NCI-H1436 (cell line): ENCODE measurements at regions not wholly inside any gene's neighbourhood (a gene's known extent, or its start where the extent isn't known, plus 50 kb on each side); places are given as distances from the start of the nearest gene placed in this dataset.
"Not testable (repeated sequence)": the region's sequence is repeated elsewhere in the genome, so short reads cannot be mapped to it uniquely, and the experiment has no call there.

ENCODE experiments used
- DNase-seq: peaks from one replicate; lab custom pipeline; 2025; lab: John Stamatoyannopoulos, UW

DNA sequence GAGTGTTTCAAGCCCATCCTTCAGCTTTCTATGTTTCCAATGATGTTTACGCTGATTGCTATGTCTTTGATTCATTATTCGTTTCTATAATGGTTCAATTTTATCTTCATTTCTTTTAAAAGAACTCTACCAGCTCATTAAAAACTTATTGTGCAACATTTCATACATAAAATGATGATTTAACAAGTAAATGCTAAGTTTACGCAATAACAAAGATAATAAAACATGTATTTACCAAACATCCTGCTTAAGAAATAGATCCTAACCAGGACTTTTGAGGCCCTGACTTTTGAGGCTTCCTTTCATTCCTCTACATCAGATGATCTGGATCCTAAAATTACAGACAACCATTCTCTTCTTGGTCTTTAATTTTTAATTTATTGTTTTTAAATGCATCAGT is 86.5 kb upstream of the DLGAP1 start:
- DNase-seq: no peak

DNA sequence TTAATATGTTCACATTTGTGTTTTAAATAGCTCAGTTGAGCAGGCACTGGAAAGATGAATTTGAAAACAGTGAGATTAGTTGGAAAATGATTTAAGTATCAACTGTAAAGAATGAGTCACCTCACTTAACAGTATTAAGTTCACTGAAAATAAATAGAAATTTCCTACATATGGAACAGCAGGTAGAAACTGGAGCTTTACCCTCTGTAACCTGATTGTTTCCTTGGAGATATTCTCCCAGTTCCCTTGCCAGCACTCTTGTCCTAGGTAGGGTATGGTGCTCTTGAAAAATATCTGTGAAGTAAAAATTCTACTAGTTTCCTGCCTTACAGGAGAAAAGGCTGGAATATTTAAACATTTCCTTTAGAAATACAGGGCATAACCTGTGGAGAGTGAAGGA is 81.3 kb upstream of the DLGAP1 start:
- no peak for DNase-seq

DNA sequence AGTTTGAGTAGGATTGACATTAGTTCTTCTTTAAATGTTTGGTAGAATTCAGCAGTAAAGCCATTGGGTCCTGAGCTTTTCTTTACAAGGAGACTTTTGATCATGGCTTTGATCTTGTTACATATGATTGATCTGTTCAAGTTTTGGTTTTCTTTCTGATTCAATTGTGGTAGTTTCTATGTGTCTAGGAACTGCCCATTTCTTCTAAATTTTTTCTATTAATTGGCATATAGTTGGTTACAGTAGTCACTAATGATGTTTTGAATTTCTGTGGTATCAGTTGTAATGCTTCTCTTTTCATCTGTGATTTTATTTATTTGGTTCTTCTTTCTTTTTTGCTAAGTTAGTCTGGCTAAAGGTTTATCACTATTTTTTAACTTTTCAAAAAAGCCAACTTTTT is 73.3 kb upstream of the DLGAP1 start:
- no peak for DNase-seq

DNA sequence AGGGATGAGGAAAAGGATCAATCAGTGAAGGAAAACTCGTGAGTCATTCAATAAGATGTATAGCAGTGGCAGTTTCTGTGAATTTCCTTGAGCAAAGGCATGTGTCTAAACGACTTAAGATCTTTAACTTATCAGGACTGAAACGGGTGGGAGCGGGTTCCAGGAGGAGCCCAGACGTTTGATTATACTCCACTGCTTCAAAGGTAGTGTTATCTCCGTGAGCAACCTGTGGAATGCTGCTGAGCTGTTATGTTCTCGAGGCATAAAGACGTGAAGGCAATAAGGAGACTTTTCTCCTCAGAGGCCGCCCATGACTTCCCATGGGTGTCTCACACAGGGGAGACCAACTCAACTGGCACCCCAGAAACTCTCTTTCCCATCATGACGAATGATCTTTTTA is 72.7 kb upstream of the DLGAP1 start:
- not testable (repeated sequence) for DNase-seq

DNA sequence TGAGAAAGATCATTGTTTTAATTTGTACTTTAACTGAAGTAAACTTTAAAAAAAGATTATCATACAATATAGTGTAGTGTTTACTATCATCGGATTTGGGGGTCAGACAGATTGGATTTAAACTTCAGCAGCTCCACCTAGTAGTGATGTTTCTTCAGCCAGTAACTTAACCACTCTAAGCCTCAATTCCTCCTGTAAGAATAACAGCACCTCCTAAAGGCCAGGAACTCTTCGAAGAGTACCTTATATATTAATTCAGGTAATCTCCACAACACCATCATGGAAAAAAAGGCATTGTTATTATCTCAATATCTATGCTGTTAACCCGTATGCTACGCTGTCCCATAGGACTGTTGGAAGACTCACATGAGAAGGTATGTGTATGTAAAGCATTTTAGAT is 69.0 kb upstream of the DLGAP1 start:
- no peak for DNase-seq

DNA sequence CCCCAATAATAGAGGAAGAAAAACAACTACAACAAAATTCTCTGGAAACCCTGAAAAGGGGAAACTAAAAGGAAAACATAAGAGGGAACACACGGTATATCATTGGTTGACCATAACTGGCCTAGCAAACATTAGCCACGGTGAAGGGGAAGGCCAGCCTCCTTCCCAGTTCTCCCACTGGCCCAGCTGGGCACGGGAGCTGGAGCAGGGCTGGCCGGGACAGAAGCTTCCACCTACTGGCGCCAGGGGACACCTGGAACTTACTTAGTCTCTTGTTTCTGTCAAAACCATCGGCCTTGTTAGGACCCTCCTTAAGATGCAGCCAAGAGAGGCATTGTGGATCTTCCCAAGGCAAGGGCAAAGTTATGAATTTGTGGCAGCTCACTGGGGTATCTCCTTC is 56.1 kb upstream of the DLGAP1 start:
- no peak for DNase-seq

DNA sequence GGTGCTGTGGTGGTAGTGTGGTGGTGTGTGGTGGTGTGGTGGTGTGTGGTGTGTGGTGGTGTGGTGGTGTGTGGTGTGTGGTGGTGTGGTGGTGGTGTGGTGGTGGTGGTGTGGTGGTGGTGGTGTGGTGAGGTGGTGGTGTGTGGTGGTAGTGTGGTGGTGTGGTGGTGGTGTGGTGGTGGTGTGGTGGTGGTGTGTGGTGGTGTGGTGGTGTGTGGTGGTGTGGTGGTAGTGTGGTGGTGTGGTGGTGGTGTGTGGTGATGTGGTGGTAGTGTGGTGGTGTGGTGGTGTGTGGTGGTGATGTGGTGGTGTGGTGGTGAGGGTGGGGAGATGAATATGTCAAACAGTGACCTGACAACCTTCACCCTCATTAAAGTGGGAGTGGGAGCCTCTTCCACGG is 55.6 kb upstream of the DLGAP1 start:
- no peak for DNase-seq

DNA sequence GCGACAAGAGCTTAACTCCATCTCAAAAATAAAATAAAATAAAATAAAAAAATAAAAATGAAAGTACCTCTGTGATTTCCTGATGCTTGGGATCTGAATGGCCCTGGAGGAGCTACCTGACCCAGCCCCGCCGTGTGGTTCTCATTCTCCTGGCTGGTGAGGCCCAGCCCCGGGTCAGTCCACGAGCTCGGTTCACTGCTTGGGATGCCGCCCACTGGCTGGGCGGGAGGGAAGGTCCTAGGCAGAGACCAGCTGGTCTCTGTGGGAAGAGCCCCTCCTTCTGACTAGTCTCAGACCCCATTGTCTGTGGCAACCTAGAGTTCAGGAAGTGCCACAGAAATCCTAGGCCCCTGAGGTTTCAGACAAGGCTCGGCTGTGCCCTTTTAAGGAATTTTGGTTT is 55.1 kb upstream of the DLGAP1 start:
- no peak for DNase-seq
